ENCODE measurements at regions not wholly inside any gene's neighbourhood (a gene's known extent, or its start where the extent isn't known, plus 50 kb on each side); places are given as distances from the start of the nearest gene placed in this dataset.

- DNase-seq, result no peak
- Histone ChIP-seq H3K27ac (no peak overlapping the region), H3K4me3 (ENCODE audit: low read depth, low read length) (no peak overlapping the region), H3K36me3 (replicated peaks) (no peaks in the 10 kb centered on the region), H3K27me3 (replicated peaks) (no peaks in the 10 kb centered on the region)
- no peak for TF ChIP-seq CTCF (IDR thresholded peaks at IDR 0.05; ENCODE audit: low read depth, low read length, missing control alignments)
- in situ Hi-C loops (cut with HindIII; ENCODE audit: low pct_ligation_motif_present, low sequenced_read_pairs), result no loop called here
These were observed 166.1 kb upstream of the OPRM1 start for GRCh38 chr6:153872946-153873345.

- no peak overlapping the region for H3K4me3 ChIP-seq (ENCODE audit: low read depth, low read length)
These were observed 176.1 kb upstream of the OPRM1 start for GRCh38 chr6:153862927-153863326.

GRCh38 chr6:153862139-153862538 lies 176.9 kb upstream of the OPRM1 start:
- Histone ChIP-seq H3K4me3 (ENCODE audit: low read depth, low read length) (no peak overlapping the region), H3K27me3 (replicated peaks) (no peaks in the 10 kb centered on the region), H3K27ac (no peak overlapping the region), H3K36me3 (replicated peaks) (no peaks in the 10 kb centered on the region)
- no peak for TF ChIP-seq CTCF (IDR thresholded peaks at IDR 0.05; ENCODE audit: low read depth, low read length, missing control alignments)
- no peak for DNase-seq
- in situ Hi-C loops (cut with HindIII; ENCODE audit: low pct_ligation_motif_present, low sequenced_read_pairs), result no loop called here

More at GRCh38 chr6:153862927-153863326, 176.1 kb upstream of the OPRM1 start:
- Histone ChIP-seq H3K27ac (no peak overlapping the region), H3K27me3 (replicated peaks) (no peaks in the 10 kb centered on the region), H3K36me3 (replicated peaks) (no peaks in the 10 kb centered on the region)
- no peak for DNase-seq
- in situ Hi-C loops (cut with HindIII; ENCODE audit: low pct_ligation_motif_present, low sequenced_read_pairs), result no loop called here
- no peak for TF ChIP-seq CTCF (IDR thresholded peaks at IDR 0.05; ENCODE audit: low read depth, low read length, missing control alignments)

DNA sequence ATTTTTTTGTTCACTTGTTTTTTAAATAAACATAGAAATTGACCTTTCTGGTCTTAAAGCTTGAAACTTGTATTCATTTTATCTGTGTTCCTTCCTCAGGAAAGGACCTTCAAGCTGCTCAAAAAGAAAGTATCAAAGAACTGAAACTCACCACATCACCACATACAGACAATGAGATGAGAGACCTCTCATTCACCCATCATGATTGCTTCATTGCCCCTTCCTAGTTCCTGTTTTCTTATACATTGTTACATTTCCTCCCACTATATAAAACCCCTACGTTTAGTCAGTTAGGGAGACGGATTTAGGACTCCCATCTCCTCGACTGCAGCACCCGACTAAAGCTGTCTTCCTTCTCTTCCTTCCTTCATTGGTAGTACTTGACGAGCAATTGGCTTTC lies 180.5 kb upstream of the OPRM1 start:
- no peak for DNase-seq
- no peak overlapping the region for H3K27ac ChIP-seq
- no peak for TF ChIP-seq CTCF (IDR thresholded peaks at IDR 0.05; ENCODE audit: low read depth, low read length, missing control alignments)
- no peak overlapping the region for H3K4me3 ChIP-seq (ENCODE audit: low read depth, low read length)
- H3K36me3 ChIP-seq (replicated peaks), result no peaks in the 10 kb centered on the region
- H3K27me3 ChIP-seq (replicated peaks), result no peaks in the 10 kb centered on the region
- in situ Hi-C loops (cut with HindIII; ENCODE audit: low pct_ligation_motif_present, low sequenced_read_pairs), result no loop called here

- H3K36me3 ChIP-seq (replicated peaks), result no peaks in the 10 kb centered on the region
- no peak for DNase-seq
- no peaks in the 10 kb centered on the region for H3K27me3 ChIP-seq (replicated peaks)
- H3K27ac ChIP-seq, result no peak overlapping the region
- no peak for TF ChIP-seq CTCF (IDR thresholded peaks at IDR 0.05; ENCODE audit: low read depth, low read length, missing control alignments)
- H3K4me3 ChIP-seq (ENCODE audit: low read depth, low read length), result no peak overlapping the region
- in situ Hi-C loops (cut with HindIII; ENCODE audit: low pct_ligation_motif_present, low sequenced_read_pairs), result no loop called here
These were observed 182.1 kb upstream of the OPRM1 start for GRCh38 chr6:153856929-153857376.

GRCh38 chr6:153852481-153852880 lies 186.6 kb upstream of the OPRM1 start:
- Histone ChIP-seq H3K36me3 (replicated peaks) (no peaks in the 10 kb centered on the region), H3K27me3 (replicated peaks) (no peaks in the 10 kb centered on the region), H3K27ac (no peak overlapping the region), H3K4me3 (ENCODE audit: low read depth, low read length) (no peak overlapping the region)
- no peak for DNase-seq
- in situ Hi-C loops (cut with HindIII; ENCODE audit: low pct_ligation_motif_present, low sequenced_read_pairs), result no loop called here
- TF ChIP-seq CTCF (IDR thresholded peaks at IDR 0.05; ENCODE audit: low read depth, low read length, missing control alignments), result no peak
